ENCODE measurements at regions not wholly inside any gene's neighbourhood (a gene's known extent, or its start where the extent isn't known, plus 50 kb on each side); places are given as distances from the start of the nearest gene placed in this dataset.

GRCh38 chr11:45446434-45446833 is 160.3 kb upstream of the SYT13 start:
- Histone ChIP-seq H3K27ac (ENCODE audit: low read length, poor library complexity, severe bottlenecking) (no peak overlapping the region), H2AK5ac (ENCODE audit: low read length, severe bottlenecking) (no peak overlapping the region), H3K9me3 (ENCODE audit: control insufficient read depth, low read length) (no peaks in the 10 kb centered on the region), H2BK15ac (ENCODE audit: low read depth, poor library complexity, severe bottlenecking) (no peak overlapping the region), H2BK120ac (ENCODE audit: low read depth, low read length) (no peak overlapping the region), H3K79me1 (replicated peaks; ENCODE audit: low read length, poor library complexity, severe bottlenecking) (no peaks in the 10 kb centered on the region), H3K4me3 (ENCODE audit: insufficient read depth in 1 of 2, low read depth in 1 of 2, low read length in 2 of 2) (no peak overlapping the region), H3K9ac (ENCODE audit: low read length) (no peak overlapping the region), H2AFZ (ENCODE audit: low read depth, low read length) (no peak overlapping the region), H3K23ac (ENCODE audit: low read length in 2 of 2) (no peak overlapping the region), H3K27me3 (ENCODE audit: control insufficient read depth in 1 of 2, insufficient read depth in 1 of 2, low read length in 2 of 2) (peaks cover 26 to 74% of the 10 kb centered on the region in 2 experiments), H3K4ac (ENCODE audit: low read depth in 1 of 2, low read length in 2 of 2) (no peak overlapping the region), H3K14ac (ENCODE audit: low read length in 2 of 2) (no peak overlapping the region), H2BK12ac (ENCODE audit: low read length in 2 of 2) (no peak overlapping the region), H3K4me1 (ENCODE audit: control insufficient read depth, insufficient read depth, low read depth, low read length) (no peaks in the 10 kb centered on the region), H2BK5ac (ENCODE audit: low read depth, low read length, poor library complexity, severe bottlenecking) (no peak overlapping the region), H4K91ac (ENCODE audit: low read length) (no peak overlapping the region), H3K36me3 (ENCODE audit: control insufficient read depth in 1 of 2, insufficient read depth in 2 of 2, low read depth in 1 of 2, low read length in 2 of 2) (no peaks in the 10 kb centered on the region), H4K8ac (ENCODE audit: low read length) (no peak overlapping the region), H3K18ac (ENCODE audit: low read depth in 1 of 2, low read length in 2 of 2) (no peak overlapping the region), H3K4me2 (ENCODE audit: low read length, poor library complexity, severe bottlenecking) (no peak overlapping the region)
- no peak for DNase-seq
- WGBS = 85% methylated on average over 4 of the region's 5 CpGs

- Histone ChIP-seq H3K27me3 (ENCODE audit: control insufficient read depth in 1 of 2, insufficient read depth in 1 of 2, low read length in 2 of 2) (peaks cover 26 to 88% of the 10 kb centered on the region in 2 experiments), H3K9me3 (ENCODE audit: control insufficient read depth, low read length) (peaks cover 5% of the 10 kb centered on the region), H3K18ac (ENCODE audit: low read depth in 1 of 2, low read length in 2 of 2) (no peak overlapping the region), H3K9ac (ENCODE audit: low read length) (no peak overlapping the region), H2BK5ac (ENCODE audit: low read depth, low read length, poor library complexity, severe bottlenecking) (no peak overlapping the region), H3K79me1 (replicated peaks; ENCODE audit: low read length, poor library complexity, severe bottlenecking) (no peaks in the 10 kb centered on the region), H2BK12ac (ENCODE audit: low read length in 2 of 2) (no peak overlapping the region), H3K23ac (ENCODE audit: low read length in 2 of 2) (no peak overlapping the region), H3K14ac (ENCODE audit: low read length in 2 of 2) (no peak overlapping the region), H3K4ac (ENCODE audit: low read depth in 1 of 2, low read length in 2 of 2) (no peak overlapping the region), H2AK5ac (ENCODE audit: low read length, severe bottlenecking) (no peak overlapping the region), H4K91ac (ENCODE audit: low read length) (no peak overlapping the region), H2AFZ (ENCODE audit: low read depth, low read length) (no peak overlapping the region), H4K8ac (ENCODE audit: low read length) (no peak overlapping the region), H3K4me2 (ENCODE audit: low read length, poor library complexity, severe bottlenecking) (no peak overlapping the region), H3K27ac (ENCODE audit: low read length, poor library complexity, severe bottlenecking) (no peak overlapping the region), H3K4me3 (ENCODE audit: insufficient read depth in 1 of 2, low read depth in 1 of 2, low read length in 2 of 2) (no peak overlapping the region), H3K36me3 (ENCODE audit: control insufficient read depth in 1 of 2, insufficient read depth in 2 of 2, low read depth in 1 of 2, low read length in 2 of 2) (no peaks in the 10 kb centered on the region), H2BK120ac (ENCODE audit: low read depth, low read length) (no peak overlapping the region), H3K4me1 (ENCODE audit: control insufficient read depth, insufficient read depth, low read depth, low read length) (no peaks in the 10 kb centered on the region), H2BK15ac (ENCODE audit: low read depth, poor library complexity, severe bottlenecking) (no peak overlapping the region)
- no peak for DNase-seq
- 34% methylated on average over 6 of the region's 6 CpGs for WGBS
Measured at GRCh38 chr11:45444796-45445195, 158.7 kb upstream of the SYT13 start.

- Histone ChIP-seq H3K23ac (ENCODE audit: low read length in 2 of 2) (no peak overlapping the region), H3K14ac (ENCODE audit: low read length in 2 of 2) (no peak overlapping the region), H2BK120ac (ENCODE audit: low read depth, low read length) (no peak overlapping the region), H3K4ac (ENCODE audit: low read depth in 1 of 2, low read length in 2 of 2) (no peak overlapping the region), H2BK15ac (ENCODE audit: low read depth, poor library complexity, severe bottlenecking) (no peak overlapping the region), H3K9ac (ENCODE audit: low read length) (no peak overlapping the region), H3K27me3 (ENCODE audit: control insufficient read depth in 1 of 2, insufficient read depth in 1 of 2, low read length in 2 of 2) (peaks cover 37 to 76% of the 10 kb centered on the region in 2 experiments), H2BK5ac (ENCODE audit: low read depth, low read length, poor library complexity, severe bottlenecking) (no peak overlapping the region), H3K36me3 (ENCODE audit: control insufficient read depth in 1 of 2, insufficient read depth in 2 of 2, low read depth in 1 of 2, low read length in 2 of 2) (no peaks in the 10 kb centered on the region), H2AFZ (ENCODE audit: low read depth, low read length) (no peak overlapping the region), H3K9me3 (ENCODE audit: control insufficient read depth, low read length) (peaks cover 11% of the 10 kb centered on the region), H3K4me3 (ENCODE audit: insufficient read depth in 1 of 2, low read depth in 1 of 2, low read length in 2 of 2) (no peak overlapping the region), H3K27ac (ENCODE audit: low read length, poor library complexity, severe bottlenecking) (no peak overlapping the region), H4K8ac (ENCODE audit: low read length) (no peak overlapping the region), H4K91ac (ENCODE audit: low read length) (no peak overlapping the region), H3K4me1 (ENCODE audit: control insufficient read depth, insufficient read depth, low read depth, low read length) (no peaks in the 10 kb centered on the region), H3K18ac (ENCODE audit: low read depth in 1 of 2, low read length in 2 of 2) (no peak overlapping the region), H2BK12ac (ENCODE audit: low read length in 2 of 2) (no peak overlapping the region), H3K79me1 (replicated peaks; ENCODE audit: low read length, poor library complexity, severe bottlenecking) (no peaks in the 10 kb centered on the region), H3K4me2 (ENCODE audit: low read length, poor library complexity, severe bottlenecking) (no peak overlapping the region), H2AK5ac (ENCODE audit: low read length, severe bottlenecking) (no peak overlapping the region)
- 68% methylated on average over 1 of the region's 2 CpGs for WGBS
- DNase-seq = no peak
Measured at GRCh38 chr11:45440111-45440510, 154.0 kb upstream of the SYT13 start.

GRCh38 chr11:45436966-45437365 is 150.8 kb upstream of the SYT13 start:
- Histone ChIP-seq H4K91ac (ENCODE audit: low read length) (no peak overlapping the region), H2BK120ac (ENCODE audit: low read depth, low read length) (no peak overlapping the region), H2AK5ac (ENCODE audit: low read length, severe bottlenecking) (no peak overlapping the region), H3K4ac (ENCODE audit: low read depth in 1 of 2, low read length in 2 of 2) (no peak overlapping the region), H2BK5ac (ENCODE audit: low read depth, low read length, poor library complexity, severe bottlenecking) (no peak overlapping the region), H2BK12ac (ENCODE audit: low read length in 2 of 2) (no peak overlapping the region), H3K36me3 (ENCODE audit: control insufficient read depth in 1 of 2, insufficient read depth in 2 of 2, low read depth in 1 of 2, low read length in 2 of 2) (no peaks in the 10 kb centered on the region), H3K4me3 (ENCODE audit: insufficient read depth in 1 of 2, low read depth in 1 of 2, low read length in 2 of 2) (no peak overlapping the region), H3K18ac (ENCODE audit: low read depth in 1 of 2, low read length in 2 of 2) (no peak overlapping the region), H3K79me1 (replicated peaks; ENCODE audit: low read length, poor library complexity, severe bottlenecking) (no peaks in the 10 kb centered on the region), H4K8ac (ENCODE audit: low read length) (no peak overlapping the region), H3K27me3 (ENCODE audit: control insufficient read depth in 1 of 2, insufficient read depth in 1 of 2, low read length in 2 of 2) (peaks cover 31 to 78% of the 10 kb centered on the region in 2 experiments), H3K23ac (ENCODE audit: low read length in 2 of 2) (no peak overlapping the region), H3K9me3 (ENCODE audit: control insufficient read depth, low read length) (peaks cover 11% of the 10 kb centered on the region), H2AFZ (ENCODE audit: low read depth, low read length) (no peak overlapping the region), H3K27ac (ENCODE audit: low read length, poor library complexity, severe bottlenecking) (no peak overlapping the region), H3K4me1 (ENCODE audit: control insufficient read depth, insufficient read depth, low read depth, low read length) (no peaks in the 10 kb centered on the region), H3K4me2 (ENCODE audit: low read length, poor library complexity, severe bottlenecking) (no peak overlapping the region), H2BK15ac (ENCODE audit: low read depth, poor library complexity, severe bottlenecking) (no peak overlapping the region), H3K9ac (ENCODE audit: low read length) (no peak overlapping the region), H3K14ac (ENCODE audit: low read length in 2 of 2) (no peak overlapping the region)
- whole genome bisulfite sequencing = 92% methylated on average over 1 of the region's 1 CpG
- no peak for DNase-seq
